ENCODE measurements at regions not wholly inside any gene's neighbourhood (a gene's known extent, or its start where the extent isn't known, plus 50 kb on each side); places are given as distances from the start of the nearest gene placed in this dataset.

GRCh38 chr12:115694564-115694963, 582.9 kb downstream of the MED13L start:
- no peak overlapping the region for H3K4me3 ChIP-seq (ENCODE audit: control insufficient read depth, low read depth, low read length)
- TF ChIP-seq, protein P1, sequence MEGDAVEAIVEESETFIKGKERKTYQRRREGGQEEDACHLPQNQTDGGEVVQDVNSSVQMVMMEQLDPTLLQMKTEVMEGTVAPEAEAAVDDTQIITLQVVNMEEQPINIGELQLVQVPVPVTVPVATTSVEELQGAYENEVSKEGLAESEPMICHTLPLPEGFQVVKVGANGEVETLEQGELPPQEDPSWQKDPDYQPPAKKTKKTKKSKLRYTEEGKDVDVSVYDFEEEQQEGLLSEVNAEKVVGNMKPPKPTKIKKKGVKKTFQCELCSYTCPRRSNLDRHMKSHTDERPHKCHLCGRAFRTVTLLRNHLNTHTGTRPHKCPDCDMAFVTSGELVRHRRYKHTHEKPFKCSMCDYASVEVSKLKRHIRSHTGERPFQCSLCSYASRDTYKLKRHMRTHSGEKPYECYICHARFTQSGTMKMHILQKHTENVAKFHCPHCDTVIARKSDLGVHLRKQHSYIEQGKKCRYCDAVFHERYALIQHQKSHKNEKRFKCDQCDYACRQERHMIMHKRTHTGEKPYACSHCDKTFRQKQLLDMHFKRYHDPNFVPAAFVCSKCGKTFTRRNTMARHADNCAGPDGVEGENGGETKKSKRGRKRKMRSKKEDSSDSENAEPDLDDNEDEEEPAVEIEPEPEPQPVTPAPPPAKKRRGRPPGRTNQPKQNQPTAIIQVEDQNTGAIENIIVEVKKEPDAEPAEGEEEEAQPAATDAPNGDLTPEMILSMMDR (IDR thresholded peaks at IDR 0.05; ENCODE audit: control insufficient read depth, insufficient read depth, low read depth, low read length, missing control alignments), result no peak
- no peak for DNase-seq (ENCODE audit: low read depth)

- DNase-seq (ENCODE audit: low read depth), result no peak
- TF ChIP-seq, protein P1 (IDR thresholded peaks at IDR 0.05; ENCODE audit: control insufficient read depth, insufficient read depth, low read depth, low read length, missing control alignments), result no peak
- no peak overlapping the region for H3K4me3 ChIP-seq (ENCODE audit: control insufficient read depth, low read depth, low read length)
Observed at GRCh38 chr12:115693970-115694369, 583.5 kb downstream of the MED13L start.

DNA sequence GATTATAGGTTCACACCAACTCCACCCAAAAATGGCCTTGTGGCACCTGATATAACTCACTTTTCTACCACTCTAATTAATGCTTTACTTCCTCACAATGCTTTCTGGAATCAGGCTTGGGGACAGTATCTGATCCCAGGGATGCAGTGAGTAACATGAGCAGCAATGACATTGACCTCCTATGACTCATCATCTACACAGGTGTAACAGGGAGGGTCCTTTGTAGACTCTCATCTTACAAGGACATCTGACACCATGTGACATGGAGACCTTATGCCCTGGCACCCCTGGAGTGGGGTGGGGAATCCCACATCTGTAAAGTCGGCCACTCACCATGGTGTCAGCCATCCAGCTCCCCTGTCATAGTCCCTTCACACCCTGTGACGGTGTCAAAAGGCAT, 586.4 kb downstream of the MED13L start:
- H3K4me3 ChIP-seq (ENCODE audit: control insufficient read depth, low read depth, low read length), result no peak overlapping the region
- no peak for DNase-seq (ENCODE audit: low read depth)
- TF ChIP-seq, protein P1 (IDR thresholded peaks at IDR 0.05; ENCODE audit: control insufficient read depth, insufficient read depth, low read depth, low read length, missing control alignments), result no peak

GRCh38 chr12:115687094-115687493, 590.4 kb downstream of the MED13L start:
- TF ChIP-seq, protein P1 (IDR thresholded peaks at IDR 0.05; ENCODE audit: control insufficient read depth, insufficient read depth, low read depth, low read length, missing control alignments), result no peak
- no peak overlapping the region for H3K4me3 ChIP-seq (ENCODE audit: control insufficient read depth, low read depth, low read length)
- no peak for DNase-seq (ENCODE audit: low read depth)

DNA sequence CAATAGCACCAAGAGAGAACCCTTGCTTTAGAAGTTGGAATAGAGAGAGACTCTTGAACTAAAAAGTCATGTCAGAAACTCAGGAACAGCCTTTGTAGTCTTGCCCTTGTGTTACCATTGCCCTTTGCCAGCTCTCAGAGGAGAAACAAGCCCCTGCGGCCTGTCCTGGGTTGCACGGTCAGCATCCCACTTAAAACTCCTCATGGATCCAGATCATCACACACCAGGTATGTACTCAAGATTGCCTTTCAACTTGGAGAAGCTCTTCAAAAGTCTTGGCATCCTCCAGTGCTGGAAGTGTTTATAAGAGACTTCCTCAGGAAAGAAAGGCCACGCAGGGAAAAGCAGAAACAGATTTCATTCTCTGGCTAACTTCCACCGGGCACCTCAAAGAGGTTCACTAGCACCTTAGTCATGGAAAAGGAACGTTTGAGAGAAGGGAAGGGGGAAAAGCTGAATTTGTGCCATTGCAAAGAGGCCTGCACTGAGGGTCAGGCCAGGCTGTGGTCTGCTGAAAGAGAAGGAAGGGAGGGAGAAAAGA, 594.2 kb downstream of the MED13L start:
- no peak for DNase-seq (ENCODE audit: low read depth)
- TF ChIP-seq, protein P1 (IDR thresholded peaks at IDR 0.05; ENCODE audit: control insufficient read depth, insufficient read depth, low read depth, low read length, missing control alignments), result no peak

GRCh38 chr12:115680967-115681366, 596.5 kb downstream of the MED13L start:
- no peak overlapping the region for H3K4me3 ChIP-seq (ENCODE audit: control insufficient read depth, low read depth, low read length)
- TF ChIP-seq, protein P1 (IDR thresholded peaks at IDR 0.05; ENCODE audit: control insufficient read depth, insufficient read depth, low read depth, low read length, missing control alignments), result no peak
- no peak for DNase-seq (ENCODE audit: low read depth)

More for the DNA sequence above, 594.2 kb downstream of the MED13L start:
- no peak overlapping the region for H3K4me3 ChIP-seq (ENCODE audit: control insufficient read depth, low read depth, low read length)
